H1 (cell line): ENCODE measurements at regions not wholly inside any gene's neighbourhood (a gene's known extent, or its start where the extent isn't known, plus 50 kb on each side); places are given as distances from the start of the nearest gene placed in this dataset.

Experiments used
- CTCF ChIA-PET: fragments of 300-600 bp; sonication (Branson Sonifier 250); formaldehyde crosslinking; loops from one replicate; lab custom pipeline; 2021; ENCODE audit not compliant: partially characterized antibody; lab: Charles Lee
- POLR2A ChIA-PET: fragments of 300-600 bp; sonication (Branson Sonifier 250); formaldehyde crosslinking; loops from one replicate; lab custom pipeline; 2021; ENCODE audit warnings: inconsistent platforms; ENCODE audit not compliant: partially characterized antibody; lab: Charles Lee
- DNase-seq, 2 experiments: peaks; one replicate each; pipeline versions ENCODE4 v3.0.0 to v3.0.0-alpha.2; 2010 to 2022; ENCODE audit warnings: low spot score in 2 of 2, low read depth in 1 of 2, mixed read lengths in 1 of 2
- FAIRE-seq: peaks from 2 replicates; lab custom pipeline; 2011; peaks lifted over from hg19 to GRCh38; lab: Jason Lieb, UNC
- H2AFZ ChIP-seq: 2 replicates; pipeline ENCODE4 v1.8.1; 2012; ENCODE audit warnings: low read length, inconsistent platforms
- H2AK5ac ChIP-seq: 2 replicates; pipeline ENCODE4 v1.6.1; 2013; ENCODE audit warnings: low read depth, low read length
- H2BK120ac ChIP-seq: replicated peaks from 2 replicates; pipeline ENCODE3; 2013; ENCODE audit warnings: low read depth, low read length, inconsistent platforms
- H2BK12ac ChIP-seq: 2 replicates; pipeline ENCODE4 v1.6.1; 2013; ENCODE audit warnings: low read depth, low read length
- H2BK15ac ChIP-seq: 2 replicates; pipeline ENCODE4 v1.6.1; 2013; ENCODE audit warnings: low read length
- H2BK20ac ChIP-seq: 2 replicates; pipeline ENCODE4 v1.6.1; 2013; ENCODE audit warnings: low read length
- H2BK5ac ChIP-seq: 2 replicates; pipeline ENCODE4 v1.6.1; 2013; ENCODE audit warnings: low read depth, low read length
- H3K14ac ChIP-seq: 2 replicates; pipeline ENCODE4 v1.6.1; 2013; ENCODE audit warnings: inconsistent platforms; ENCODE audit not compliant: insufficient read length
- H3K18ac ChIP-seq: 2 replicates; pipeline ENCODE4 v1.6.1; 2013; ENCODE audit warnings: low read length; ENCODE audit errors: extremely low read depth
- H3K23ac ChIP-seq: 2 replicates; pipeline ENCODE4 v1.6.1; 2013; ENCODE audit warnings: inconsistent platforms; ENCODE audit not compliant: insufficient read length
- H3K23me2 ChIP-seq: 2 replicates; pipeline ENCODE4 v1.6.1; 2013; ENCODE audit warnings: low read depth, low read length
- H3K27ac ChIP-seq: 2 replicates; pipeline ENCODE4 v1.6.1; 2011; ENCODE audit warnings: low read depth, low read length, inconsistent platforms
- H3K27me3 ChIP-seq, 4 experiments: replicated peaks in 1 of 4; 1 replicate in 1 of 4; 2 replicates in 3 of 4; pipeline versions ENCODE4 v1.6.1 to v1.8.1; 2011 to 2013; ENCODE audit warnings: low read length in 3 of 4, mild to moderate bottlenecking in 3 of 4, inconsistent platforms in 2 of 4, mixed read lengths in 2 of 4, moderate library complexity in 1 of 4; ENCODE audit not compliant: control insufficient read depth in 3 of 4, insufficient read depth in 3 of 4; ENCODE audit errors: extremely low read depth in 1 of 4
- H3K36me3 ChIP-seq, 4 experiments: 2 replicates each; pipeline versions ENCODE4 v1.6.1 to v1.8.1; 2011 to 2013; ENCODE audit warnings: mild to moderate bottlenecking in 4 of 4, low read length in 3 of 4, moderate library complexity in 2 of 4, control low read depth in 1 of 4, inconsistent platforms in 1 of 4; ENCODE audit not compliant: insufficient read depth in 4 of 4, control insufficient read depth in 2 of 4
- H3K4ac ChIP-seq: replicated peaks from 2 replicates; pipeline ENCODE3; 2013; ENCODE audit warnings: low read length, low read depth, mixed read lengths, inconsistent platforms; ENCODE audit not compliant: insufficient read length
- H3K4me1 ChIP-seq, 4 experiments: replicated peaks in 1 of 4; 1 replicate in 1 of 4; 2 replicates in 3 of 4; pipeline versions ENCODE4 v1.6.1 to v1.8.1; 2011 to 2013; ENCODE audit warnings: low read length in 3 of 4, inconsistent platforms in 2 of 4, mixed read lengths in 1 of 4; ENCODE audit not compliant: insufficient read depth in 4 of 4, control insufficient read depth in 3 of 4
- H3K4me2 ChIP-seq, 2 experiments: 2 replicates each; pipeline versions ENCODE4 v1.6.1 to v1.8.1; 2011 to 2013; ENCODE audit warnings: low read depth in 2 of 2, low read length in 2 of 2, control low read depth in 1 of 2, inconsistent platforms in 1 of 2, mild to moderate bottlenecking in 1 of 2; ENCODE audit not compliant: insufficient read depth in 1 of 2
- H3K4me3 ChIP-seq, 4 experiments: fragments of 200-600, 300-600 bp in 1 of 4; sonication (generic), shearing (Covaris generic), sonication (Bioruptor Twin) in 1 of 4; 2 replicates each; pipeline versions ENCODE4 v1.5.1 to v1.8.1; 2011 to 2016; ENCODE audit warnings: low read length in 4 of 4, low read depth in 3 of 4, control low read depth in 2 of 4, inconsistent platforms in 2 of 4, mild to moderate bottlenecking in 2 of 4, mixed read lengths in 1 of 4, moderate library complexity in 1 of 4; ENCODE audit not compliant: insufficient read depth in 2 of 4; ENCODE audit errors: extremely low read depth in 1 of 4
- H3K56ac ChIP-seq: replicated peaks from 2 replicates; pipeline ENCODE3; 2013; ENCODE audit warnings: low read depth, mild to moderate bottlenecking, mixed read lengths, low read length, inconsistent platforms; ENCODE audit not compliant: insufficient read length
- H3K79me1 ChIP-seq: 2 replicates; pipeline ENCODE4 v1.6.1; 2013; ENCODE audit warnings: low read depth, low read length, control low read depth
- H3K79me2 ChIP-seq, 2 experiments: 2 replicates each; pipeline versions ENCODE4 v1.6.1 to v1.8.1; 2012 to 2013; ENCODE audit warnings: low read length in 2 of 2, mild to moderate bottlenecking in 2 of 2, inconsistent platforms in 1 of 2; ENCODE audit not compliant: insufficient read depth in 2 of 2, control insufficient read depth in 1 of 2
- H3K9ac ChIP-seq, 4 experiments: replicated peaks in 1 of 4; 1 replicate in 1 of 4; 2 replicates in 3 of 4; pipeline versions ENCODE4 v1.6.1 to v1.8.1; 2011 to 2013; ENCODE audit warnings: low read depth in 3 of 4, low read length in 3 of 4, control low read depth in 2 of 4, mild to moderate bottlenecking in 2 of 4, moderate library complexity in 2 of 4, inconsistent platforms in 1 of 4; ENCODE audit errors: extremely low read depth in 1 of 4
- H3K9me3 ChIP-seq, 2 experiments: 2 replicates each; pipeline versions ENCODE4 v1.6.1 to v1.8.1; 2012 to 2013; ENCODE audit warnings: mild to moderate bottlenecking in 2 of 2, moderate library complexity in 2 of 2, control low read depth in 1 of 2, inconsistent platforms in 1 of 2, low read depth in 1 of 2, low read length in 1 of 2, mixed read lengths in 1 of 2; ENCODE audit not compliant: insufficient read depth in 2 of 2
- H4K20me1 ChIP-seq, 2 experiments: replicated peaks in 1 of 2; 2 replicates each; pipeline versions ENCODE3 to v1.8.1; 2011 to 2013; ENCODE audit warnings: inconsistent platforms in 2 of 2, low read length in 2 of 2, mild to moderate bottlenecking in 1 of 2; ENCODE audit not compliant: insufficient read depth in 2 of 2, control insufficient read depth in 1 of 2
- H4K5ac ChIP-seq: 2 replicates; pipeline ENCODE4 v1.6.1; 2013; ENCODE audit warnings: low read length, low read depth, mixed read lengths, inconsistent platforms; ENCODE audit not compliant: insufficient read length
- H4K8ac ChIP-seq: 2 replicates; pipeline ENCODE4 v1.8.0; 2013; ENCODE audit warnings: mild to moderate bottlenecking, moderate library complexity, low read length, inconsistent platforms; ENCODE audit not compliant: insufficient read depth; ENCODE audit errors: extremely low read depth
- H4K91ac ChIP-seq: replicated peaks from 2 replicates; pipeline ENCODE3; 2013; ENCODE audit warnings: low read length, mixed read lengths, inconsistent platforms; ENCODE audit not compliant: insufficient read length
- HDAC6 ChIP-seq: IDR thresholded peaks from one replicate; pipeline ENCODE4 v1.7.1; 2012; ENCODE audit warnings: low read depth, mild to moderate bottlenecking, inconsistent platforms, low read length, moderate library complexity
- NANOG ChIP-seq: IDR thresholded peaks from 2 replicates; pipeline ENCODE4 v1.6.1; 2011; ENCODE audit warnings: low read length, low read depth, mild to moderate bottlenecking, inconsistent platforms; ENCODE audit not compliant: insufficient read depth, poor library complexity, severe bottlenecking
- RAD21 ChIP-seq, 2 experiments: IDR thresholded peaks in 1 of 2; conservative IDR thresholded peaks in 1 of 2; 2 replicates each; pipeline ENCODE4 v1.6.1; 2011; ENCODE audit warnings: low read depth in 2 of 2, low read length in 2 of 2, improper control_type of control experiment in 1 of 2, inconsistent platforms in 1 of 2, mild to moderate bottlenecking in 1 of 2, moderate library complexity in 1 of 2
- WGBS, 2 experiments: shearing (Covaris generic) in 1 of 2; methylation state at CpG; one replicate each; pipeline versions ENCODE4 v1.1.6 to v1.1.7; 2013 to 2015; ENCODE audit warnings: low lambda C conversion rate in 2 of 2, mixed read lengths in 2 of 2, inconsistent platforms in 1 of 2, low coverage in 1 of 2, missing lambda C conversion rate in 1 of 2; ENCODE audit not compliant: insufficient replicate concordance in 2 of 2, insufficient coverage in 1 of 2, insufficient read length in 1 of 2; ENCODE audit errors: extremely low coverage in 1 of 2, missing lambda C conversion rate in 1 of 2; 5-methylcytosine and 5-hydroxymethylcytosine counted together
- TF ChIP-seq, protein P1 (sequence below), 3 experiments: IDR thresholded peaks; 1 replicate in 2 of 3; 2 replicates in 1 of 3; pipeline versions ENCODE4 v1.5.1 to v1.6.1; 2011; ENCODE audit warnings: low read length in 3 of 3, mild to moderate bottlenecking in 3 of 3, inconsistent platforms in 2 of 3, low read depth in 1 of 3, moderate library complexity in 1 of 3; ENCODE audit not compliant: insufficient read depth in 1 of 3; ENCODE audit errors: control extremely low read depth in 1 of 3

GRCh38 chr3:10619989-10620832 is 114.8 kb upstream of the ATP2B2 start:
- DNase-seq = no peak
- Histone ChIP-seq H3K14ac (no peak overlapping the region), H3K18ac (no peak overlapping the region), H2AFZ (no peak overlapping the region), H2AK5ac (no peak overlapping the region), H2BK15ac (no peak overlapping the region), H2BK5ac (no peak overlapping the region), H4K5ac (no peak overlapping the region), H3K9ac (no peak overlapping the region), H3K4me3 (no peak overlapping the region), H2BK120ac (no peak overlapping the region), H2BK20ac (no peak overlapping the region), H3K27me3 (no peaks in the 10 kb centered on the region; a peak in 1 of 7 replicates), H3K56ac (no peak overlapping the region), H3K79me1 (no peaks in the 10 kb centered on the region), H2BK12ac (0 out of 2 replicates have a peak overlapping the region, but pooled peaks have one; percentile 43), H4K91ac (no peak overlapping the region), H3K9me3 (no peaks in the 10 kb centered on the region), H3K4ac (no peak overlapping the region), H4K8ac (no peak overlapping the region; the same call in 1 of the 2 replicates), H3K23ac (no peak overlapping the region), H3K23me2 (no peaks in the 10 kb centered on the region), H3K4me2 (no peak overlapping the region), H3K27ac (no peak overlapping the region), H4K20me1 (no peaks in the 10 kb centered on the region), H3K4me1 (peaks cover 0 to 5% (median 0%) of the 10 kb centered on the region in 4 experiments; a peak in 2 of 7 replicates), H3K36me3 (no peaks in the 10 kb centered on the region), H3K79me2 (no peaks in the 10 kb centered on the region)
- ChIA-PET POLR2A (no interaction called here), CTCF (interaction anchor here (0.9 to 1.6 kb wide), 4 partner anchors 8 to 118 kb away, joined by 3 to 4 read pairs (median 4); no protein-coding TSS in a partner anchor)
- WGBS, 2 experiments = 78% methylated on average over 11 of the region's 11 CpGs; no CpG with 5 or more reads in 1 of the 2 experiments
- TF ChIP-seq HDAC6 (no peak), NANOG (no peak), RAD21 (IDR thresholded peaks at IDR 0.05 in 1 of 2, conservative IDR thresholded peaks at IDR 0.05 in 1 of 2; ENCODE audit: low read depth in 2 of 2, low read length in 2 of 2) (peak; percentile 31 to 45)
- TF ChIP-seq, protein P1, sequence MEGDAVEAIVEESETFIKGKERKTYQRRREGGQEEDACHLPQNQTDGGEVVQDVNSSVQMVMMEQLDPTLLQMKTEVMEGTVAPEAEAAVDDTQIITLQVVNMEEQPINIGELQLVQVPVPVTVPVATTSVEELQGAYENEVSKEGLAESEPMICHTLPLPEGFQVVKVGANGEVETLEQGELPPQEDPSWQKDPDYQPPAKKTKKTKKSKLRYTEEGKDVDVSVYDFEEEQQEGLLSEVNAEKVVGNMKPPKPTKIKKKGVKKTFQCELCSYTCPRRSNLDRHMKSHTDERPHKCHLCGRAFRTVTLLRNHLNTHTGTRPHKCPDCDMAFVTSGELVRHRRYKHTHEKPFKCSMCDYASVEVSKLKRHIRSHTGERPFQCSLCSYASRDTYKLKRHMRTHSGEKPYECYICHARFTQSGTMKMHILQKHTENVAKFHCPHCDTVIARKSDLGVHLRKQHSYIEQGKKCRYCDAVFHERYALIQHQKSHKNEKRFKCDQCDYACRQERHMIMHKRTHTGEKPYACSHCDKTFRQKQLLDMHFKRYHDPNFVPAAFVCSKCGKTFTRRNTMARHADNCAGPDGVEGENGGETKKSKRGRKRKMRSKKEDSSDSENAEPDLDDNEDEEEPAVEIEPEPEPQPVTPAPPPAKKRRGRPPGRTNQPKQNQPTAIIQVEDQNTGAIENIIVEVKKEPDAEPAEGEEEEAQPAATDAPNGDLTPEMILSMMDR (IDR thresholded peaks at IDR 0.05; ENCODE audit: control extremely low read depth in 1 of 3, insufficient read depth in 1 of 3, low read depth in 1 of 3, low read length in 3 of 3) = peak in 1 of 3 experiments; percentile 22; a peak in 1 of 4 replicates
- FAIRE-seq = no peak
